Bronchial epithelial cell (primary cell): ENCODE measurements at regions not wholly inside any gene's neighbourhood (a gene's known extent, or its start where the extent isn't known, plus 50 kb on each side); places are given as distances from the start of the nearest gene placed in this dataset.

ENCODE experiments used
- DNase-seq: peaks from one replicate; pipeline ENCODE4 v3.0.0-alpha.2; 2010; ENCODE audit warnings: low read depth
- FAIRE-seq: peaks from 2 replicates; lab custom pipeline; 2011; peaks lifted over from hg19 to GRCh38; lab: Jason Lieb, UNC
- H3K27me3 ChIP-seq: 2 replicates; pipeline ENCODE4 v1.5.1; 2011; ENCODE audit warnings: low read length; ENCODE audit not compliant: control insufficient read depth, insufficient read depth
- H3K36me3 ChIP-seq: 2 replicates; pipeline ENCODE4 v1.5.1; 2011; ENCODE audit warnings: low read length; ENCODE audit not compliant: control insufficient read depth, insufficient read depth
- H3K4me3 ChIP-seq: 2 replicates; pipeline ENCODE4 v1.5.1; 2011; ENCODE audit warnings: mild to moderate bottlenecking, low read depth, low read length, control low read depth
- CTCF ChIP-seq: IDR thresholded peaks from 2 replicates; pipeline ENCODE4 v1.5.1; 2011; ENCODE audit warnings: mild to moderate bottlenecking, moderate library complexity, low read length, control low read depth, inconsistent platforms; ENCODE audit not compliant: insufficient read depth, severe bottlenecking

DNA sequence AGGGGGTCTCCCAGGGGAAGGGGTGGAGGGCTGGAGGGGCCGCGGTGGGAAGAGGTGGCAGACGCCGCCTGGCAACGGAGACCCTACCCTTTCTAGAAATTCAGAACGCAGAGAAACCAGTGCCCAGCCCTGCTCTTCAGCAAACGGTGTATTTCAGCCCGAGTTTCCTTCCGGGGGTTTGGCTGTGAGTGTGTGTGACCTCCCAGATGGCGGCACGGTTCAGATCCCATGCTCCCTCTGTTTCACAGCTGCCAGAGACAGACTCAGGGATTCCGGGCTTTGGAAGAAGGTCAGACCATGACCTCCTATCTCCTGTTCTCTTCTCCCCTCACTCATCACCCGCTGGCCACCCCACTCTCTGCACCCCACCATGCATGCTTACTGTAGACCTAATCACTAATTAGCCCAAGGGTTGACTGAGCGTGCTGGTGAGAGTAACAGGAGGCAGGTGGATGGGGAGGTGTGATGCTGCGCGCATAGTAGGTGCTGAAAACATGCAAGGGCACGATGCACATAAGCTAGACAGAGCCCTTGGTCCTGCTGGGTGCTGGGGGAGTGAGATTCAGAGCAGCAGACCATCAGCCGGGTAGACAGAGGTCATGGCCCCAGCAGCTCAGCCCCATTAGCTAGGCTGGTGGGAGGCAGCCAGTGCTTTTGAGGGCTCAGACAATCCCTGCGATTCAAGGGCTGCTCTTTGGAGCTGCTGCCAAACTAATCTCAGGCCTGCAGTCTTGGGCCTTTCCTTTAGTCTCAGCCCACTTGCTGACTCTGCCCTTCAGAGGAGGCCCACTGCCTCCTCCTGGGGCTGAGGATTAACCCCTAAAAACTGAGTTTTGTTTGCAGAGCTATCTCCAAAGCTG lies 256.5 kb upstream of the CADM1 start:
- no peak for TF ChIP-seq CTCF
- FAIRE-seq (no peak), DNase-seq (no peak)
- H3K27me3 ChIP-seq = no peaks in the 10 kb centered on the region
- H3K4me3 ChIP-seq = peak overlapping the region; percentile 42
- H3K36me3 ChIP-seq = no peaks in the 10 kb centered on the region

DNA sequence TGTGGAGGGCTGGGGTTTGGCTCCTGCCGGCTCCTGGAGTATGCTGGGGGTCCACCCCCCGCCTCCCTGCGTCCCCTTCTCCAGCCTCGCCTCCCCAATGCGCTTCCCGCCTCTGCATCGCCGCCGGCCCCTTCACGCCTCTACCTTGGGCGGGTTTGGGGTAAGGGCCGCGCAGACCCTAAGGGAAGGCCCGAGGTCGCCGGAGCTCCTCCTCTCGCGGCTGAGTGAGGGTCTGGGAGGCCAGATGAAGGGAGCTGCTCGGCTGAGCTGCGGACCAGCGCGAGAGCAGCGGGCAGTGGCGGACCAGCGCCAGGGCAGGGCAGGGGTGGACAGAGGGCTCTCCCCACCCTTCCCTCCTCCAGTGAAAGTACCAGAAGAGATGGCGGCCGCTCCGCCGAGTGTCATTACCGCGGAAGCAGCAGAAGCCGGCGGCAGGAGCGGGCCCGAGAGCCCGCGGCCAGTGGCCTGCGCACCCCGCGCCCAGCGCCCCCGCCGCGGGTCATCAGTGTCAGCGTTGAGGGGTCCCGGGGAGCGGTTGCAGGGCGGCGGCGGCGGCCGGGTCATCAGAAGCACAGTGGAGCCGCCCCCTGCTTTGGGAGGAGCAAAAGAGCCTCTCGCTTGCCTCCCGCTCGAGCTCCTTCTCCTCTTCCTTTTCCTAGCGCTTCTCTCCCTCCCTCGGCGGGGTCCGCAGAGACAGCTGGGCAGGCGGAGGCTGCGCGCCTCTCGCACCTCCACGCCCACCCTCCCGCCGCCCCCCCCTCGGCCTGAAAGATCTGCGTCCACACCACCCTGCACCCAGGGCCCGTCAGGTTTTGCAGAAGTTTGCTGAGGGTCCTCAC lies 255.6 kb upstream of the CADM1 start:
- DNase-seq (no peak), FAIRE-seq (no peak)
- H3K36me3 ChIP-seq = no peaks in the 10 kb centered on the region
- H3K4me3 ChIP-seq = peak overlapping the region; percentile 42
- no peak for TF ChIP-seq CTCF
- no peaks in the 10 kb centered on the region for H3K27me3 ChIP-seq

- no peak for DNase-seq
- Histone ChIP-seq H3K27me3 (no peaks in the 10 kb centered on the region), H3K36me3 (no peaks in the 10 kb centered on the region), H3K4me3 (no peak overlapping the region)
- TF ChIP-seq CTCF = no peak
- no peak for FAIRE-seq
These were observed 253.8 kb upstream of the CADM1 start for GRCh38 chr11:115758011-115758410.

- Histone ChIP-seq H3K4me3 (no peak overlapping the region), H3K27me3 (peaks cover 2% of the 10 kb centered on the region), H3K36me3 (no peaks in the 10 kb centered on the region)
- no peak for TF ChIP-seq CTCF
- DNase-seq (no peak), FAIRE-seq (no peak)
These were observed 247.2 kb upstream of the CADM1 start for GRCh38 chr11:115751243-115752015.

GRCh38 chr11:115745610-115746512 lies 241.6 kb upstream of the CADM1 start:
- DNase-seq (no peak), FAIRE-seq (peak; percentile 55)
- H3K36me3 ChIP-seq = no peaks in the 10 kb centered on the region
- no peak for TF ChIP-seq CTCF
- H3K27me3 ChIP-seq = peaks cover 2% of the 10 kb centered on the region
- H3K4me3 ChIP-seq = no peak overlapping the region
